Activated CD4-positive, alpha-beta T cell treated with anti-CD3 and anti-CD28 coated beads, Interleukin-2, Interleukin-6, amounts not matched to agents 100 ng/mL and 50 ng/mL, durations not matched to agents 16 hours and 8 hours (primary cell): ENCODE measurements at regions not wholly inside any gene's neighbourhood (a gene's known extent, or its start where the extent isn't known, plus 50 kb on each side); places are given as distances from the start of the nearest gene placed in this dataset.

Source experiments
- DNase-seq: peaks from one replicate; pipeline ENCODE4 v3.0.0-alpha.2; 2020

DNA sequence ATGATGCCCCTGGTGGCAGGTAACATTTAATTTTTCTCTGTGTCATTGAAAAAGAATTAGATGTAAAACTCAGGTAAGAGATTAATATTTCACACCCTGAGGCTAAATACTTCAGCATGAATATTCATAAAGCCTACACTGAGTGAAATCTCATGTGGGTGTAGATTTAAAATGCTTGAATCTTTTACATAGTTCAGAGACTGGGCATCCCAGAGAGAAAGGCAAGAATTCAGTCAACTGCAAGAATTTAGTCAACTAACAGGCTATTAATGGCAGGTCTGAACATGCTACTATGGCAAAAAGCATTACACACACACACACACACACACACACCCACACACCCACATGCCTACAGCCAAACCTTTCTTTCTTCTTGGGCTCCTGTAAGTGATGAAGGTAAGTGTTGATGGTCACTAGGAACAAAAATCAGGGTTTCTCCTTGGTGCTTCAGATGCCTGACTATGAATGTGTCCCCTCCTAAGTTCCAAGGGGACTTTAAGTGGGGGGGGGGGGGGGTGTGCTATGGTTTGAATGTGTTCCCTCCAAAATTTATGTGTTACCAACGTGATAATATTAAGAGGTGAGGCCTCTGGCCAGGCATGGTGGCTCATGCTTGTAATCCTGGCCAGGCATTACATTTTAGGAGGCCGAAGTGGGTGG lies 63.7 kb upstream of the PSMD7 start:
- DNase-seq, result no peak

DNA sequence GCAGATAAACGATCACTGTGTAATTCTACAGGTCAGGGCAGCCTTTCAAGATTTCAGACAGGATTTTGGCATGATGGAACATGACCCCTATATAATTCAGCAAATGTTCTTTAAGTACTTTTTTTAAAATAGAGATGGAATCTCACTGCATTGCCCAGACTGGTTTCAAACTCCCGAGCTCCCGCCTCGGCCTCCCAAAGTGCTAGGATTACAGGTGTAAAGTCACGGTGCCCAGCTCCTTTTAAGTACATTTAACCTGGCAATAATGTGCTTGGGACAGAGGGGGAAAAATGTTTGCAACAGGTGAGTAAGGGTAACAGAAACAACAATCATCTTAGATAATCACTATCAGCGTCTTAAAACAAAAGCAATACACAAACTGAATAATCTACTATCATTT lies 66.5 kb upstream of the PSMD7 start:
- no peak for DNase-seq

DNA sequence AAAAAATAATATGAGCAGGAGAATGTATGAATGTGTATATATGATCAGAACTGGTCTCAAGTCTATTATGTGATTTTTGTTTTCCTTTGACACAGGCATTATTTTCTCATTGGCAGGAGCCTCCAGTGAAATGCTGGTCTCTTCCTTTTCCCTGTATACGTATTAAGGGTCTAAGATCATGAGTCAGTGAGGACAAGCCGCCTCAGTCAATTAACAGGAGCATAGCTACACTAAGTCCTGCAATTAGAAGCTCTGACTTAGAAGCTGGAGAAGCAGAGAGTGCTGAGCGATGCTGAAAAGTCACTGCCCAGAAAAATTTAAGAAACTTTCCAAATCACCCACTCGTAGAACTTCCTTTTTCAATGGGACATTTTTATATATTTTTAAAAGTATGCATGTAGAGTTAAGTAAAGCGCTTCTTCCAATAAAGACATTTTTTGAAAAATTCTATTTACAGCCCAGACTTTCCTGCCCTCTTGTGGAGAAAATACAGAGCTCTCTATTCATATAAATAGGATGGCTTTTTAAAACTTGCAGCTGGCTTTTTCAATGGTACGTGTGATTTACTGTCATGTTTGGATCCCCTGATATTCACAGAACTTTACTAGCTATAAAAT lies 70.2 kb upstream of the PSMD7 start:
- DNase-seq, result no peak

- DNase-seq, result no peak
These were observed 71.6 kb upstream of the PSMD7 start for GRCh38 chr16:74224828-74225612.

DNA sequence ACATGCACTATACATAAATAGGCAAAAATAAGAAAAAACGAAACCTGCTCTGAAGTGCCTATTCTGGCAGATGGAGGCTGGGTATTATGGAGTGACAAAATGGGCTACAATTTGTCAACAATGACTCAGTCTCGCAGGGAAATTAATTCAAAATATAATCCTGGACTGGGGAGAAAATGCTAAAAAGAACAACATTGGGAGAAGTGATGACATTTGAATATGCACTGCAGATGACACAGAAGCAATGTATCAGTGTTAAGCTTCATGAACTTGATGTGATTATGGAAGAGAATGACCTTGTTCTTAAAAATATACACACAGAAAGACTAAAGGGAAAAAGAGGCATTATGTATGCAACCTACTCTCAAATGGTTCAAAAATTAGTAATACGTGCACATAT lies 74.8 kb upstream of the PSMD7 start:
- no peak for DNase-seq

DNA sequence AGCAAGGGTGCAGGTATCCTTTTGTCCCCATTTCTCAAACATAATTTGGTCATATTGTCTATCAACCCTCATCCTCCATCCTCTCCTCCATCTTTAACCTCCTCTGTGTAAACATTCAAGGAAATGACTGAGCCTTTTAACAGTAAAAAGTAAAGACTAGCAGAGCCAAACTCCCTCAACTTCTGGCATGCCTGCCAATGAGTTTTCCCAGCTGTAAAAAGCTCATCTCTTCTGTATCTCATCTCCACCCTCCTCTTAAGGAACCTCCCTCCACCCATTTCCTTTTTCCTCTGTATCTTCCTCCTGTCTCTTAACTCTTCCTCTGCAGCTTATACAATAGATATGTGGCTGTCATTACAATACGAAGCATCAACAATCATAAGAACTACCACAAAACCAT lies 76.9 kb upstream of the PSMD7 start:
- no peak for DNase-seq

DNA sequence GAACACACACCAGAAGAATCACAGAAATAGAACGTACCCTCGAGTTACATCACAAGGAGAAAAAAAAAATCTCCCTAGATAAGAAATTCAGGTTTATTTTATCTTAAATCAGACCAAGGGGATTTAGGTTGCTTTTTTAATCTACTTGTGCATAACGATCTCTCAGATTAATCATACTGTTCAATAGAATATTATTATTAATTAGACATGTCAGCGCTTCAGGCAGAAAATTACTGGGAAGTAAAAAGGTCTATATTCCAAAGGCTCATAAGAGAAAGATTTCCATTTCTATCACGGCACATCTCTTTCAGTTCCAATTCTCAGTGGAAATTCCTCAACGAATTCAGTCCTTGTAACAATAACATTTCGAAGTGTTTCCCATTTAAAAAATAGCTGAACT lies 77.7 kb upstream of the PSMD7 start:
- DNase-seq, result no peak

GRCh38 chr16:74216319-74216718 lies 80.3 kb upstream of the PSMD7 start:
- no peak for DNase-seq

- DNase-seq, result no peak
These were observed 81.4 kb upstream of the PSMD7 start for GRCh38 chr16:74215249-74215648.

DNA sequence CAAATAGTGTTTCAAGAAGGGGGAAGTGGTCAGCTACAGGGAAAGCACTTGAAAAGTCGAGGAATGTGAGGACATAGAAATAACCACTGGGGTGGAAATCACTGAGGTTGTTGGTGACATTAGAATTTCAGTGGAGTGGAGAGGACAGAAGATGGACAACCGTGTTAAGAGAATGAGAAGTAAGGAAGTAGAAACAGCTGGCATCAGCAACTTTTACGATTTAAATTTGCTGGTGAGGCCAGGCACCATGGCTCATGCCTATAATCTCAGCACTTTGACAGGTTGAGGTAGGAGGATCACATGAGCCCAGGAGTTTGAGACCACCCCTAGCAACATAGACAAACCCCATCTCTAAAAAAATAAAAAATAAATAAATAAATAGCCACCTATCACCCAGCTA lies 83.2 kb upstream of the PSMD7 start:
- no peak for DNase-seq

DNA sequence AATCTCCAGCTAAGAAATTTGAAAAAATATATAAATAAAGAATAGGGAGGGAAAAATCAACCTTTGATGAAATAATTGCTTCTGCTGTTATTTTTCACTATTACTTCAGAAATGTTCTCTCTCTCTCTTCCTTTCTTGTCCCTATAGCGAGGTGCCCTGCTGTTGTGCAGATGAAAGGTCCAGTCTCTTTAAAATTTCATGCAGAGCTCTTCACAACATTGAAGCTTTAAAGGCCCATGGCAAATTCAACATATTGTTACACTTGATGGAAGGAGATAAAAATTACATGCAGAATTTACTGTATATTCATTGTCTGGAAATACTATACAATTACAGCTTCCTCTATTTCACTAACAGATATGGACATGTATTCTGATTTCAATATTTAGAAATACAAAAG lies 86.4 kb upstream of the PSMD7 start:
- DNase-seq, result no peak

DNA sequence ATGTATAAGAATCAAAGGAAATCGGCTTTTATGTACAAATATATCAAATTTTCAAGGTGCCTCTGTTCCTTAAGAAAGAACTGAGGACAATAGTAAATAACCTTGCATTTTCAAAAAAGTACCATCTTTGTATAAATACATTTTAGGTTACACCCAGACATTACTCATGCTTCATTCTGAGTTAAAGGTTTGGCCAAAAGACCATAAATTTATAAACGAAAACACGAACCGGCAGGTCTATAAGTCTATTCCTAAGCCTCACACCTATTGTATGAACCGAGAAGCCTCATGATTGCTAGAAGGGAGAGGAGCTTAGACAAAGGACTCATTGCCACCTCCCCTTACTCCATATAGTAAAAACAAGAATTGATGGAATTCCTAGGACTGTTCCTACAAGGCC lies 94.6 kb upstream of the PSMD7 start:
- DNase-seq, result no peak

GRCh38 chr16:74201576-74201975 lies 95.0 kb upstream of the PSMD7 start:
- DNase-seq, result no peak

DNA sequence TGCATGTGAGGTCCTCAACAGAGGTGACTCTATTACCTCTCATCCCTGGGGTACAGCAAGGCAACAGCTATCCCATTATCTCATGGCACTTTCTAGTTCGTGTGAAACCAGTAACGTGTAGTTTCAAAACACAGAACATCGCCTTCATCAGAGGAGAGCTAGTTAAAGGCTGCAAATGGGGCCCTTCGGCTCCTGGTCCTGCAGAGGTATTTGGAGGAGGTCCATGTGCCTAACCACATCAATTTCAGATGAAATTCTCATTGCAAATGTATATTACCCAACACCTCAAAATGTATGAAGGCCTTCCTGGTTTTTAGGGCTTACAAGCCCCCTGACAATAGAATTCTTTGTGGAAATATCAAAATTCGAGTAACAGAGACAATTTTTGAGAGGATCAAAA lies 95.7 kb upstream of the PSMD7 start:
- no peak for DNase-seq

- no peak for DNase-seq
These were observed 96.8 kb upstream of the PSMD7 start for GRCh38 chr16:74199842-74200124.

GRCh38 chr16:74199066-74199841 lies 97.4 kb upstream of the PSMD7 start:
- DNase-seq, result no peak

GRCh38 chr16:74192281-74192797 lies 104.3 kb upstream of the PSMD7 start:
- no peak for DNase-seq

DNA sequence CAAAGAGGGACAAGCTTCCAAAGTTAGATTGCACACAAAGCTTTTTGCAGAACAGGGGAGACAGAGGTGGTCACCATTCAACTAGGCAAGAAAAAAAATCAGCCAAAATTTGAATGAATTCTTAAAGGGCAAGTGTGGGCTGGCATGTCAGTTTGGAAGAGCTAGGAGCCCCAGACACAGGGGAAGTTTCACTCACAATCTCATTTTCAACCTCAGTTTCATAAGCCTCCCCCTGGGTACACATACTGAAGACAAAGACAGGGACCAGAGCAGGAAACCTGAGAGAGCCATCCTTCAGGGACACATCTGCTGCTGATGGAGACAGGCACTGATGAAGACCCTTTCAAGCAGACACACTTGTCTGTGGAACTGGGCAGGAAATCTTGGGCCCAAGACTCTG lies 106.3 kb upstream of the PSMD7 start:
- no peak for DNase-seq

DNA sequence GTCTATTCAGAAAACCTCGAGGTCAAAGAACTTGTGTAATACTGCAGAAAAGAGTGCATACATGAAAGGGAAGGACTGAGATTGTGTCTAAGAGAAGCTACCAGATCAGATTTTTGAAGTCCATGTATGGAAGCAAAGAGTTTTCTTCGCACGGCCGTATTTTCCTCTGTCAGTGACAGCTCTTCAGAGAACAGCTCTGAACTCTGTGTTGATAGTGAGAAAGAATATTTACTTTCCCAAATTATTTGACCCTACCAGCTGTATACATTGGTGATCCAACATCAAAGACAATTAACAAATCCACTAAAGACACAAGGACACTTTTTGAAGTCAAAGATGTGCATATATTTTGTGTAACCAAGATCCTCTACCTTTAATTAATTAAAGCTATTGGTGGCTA lies 107.8 kb upstream of the PSMD7 start:
- DNase-seq, result no peak

DNA sequence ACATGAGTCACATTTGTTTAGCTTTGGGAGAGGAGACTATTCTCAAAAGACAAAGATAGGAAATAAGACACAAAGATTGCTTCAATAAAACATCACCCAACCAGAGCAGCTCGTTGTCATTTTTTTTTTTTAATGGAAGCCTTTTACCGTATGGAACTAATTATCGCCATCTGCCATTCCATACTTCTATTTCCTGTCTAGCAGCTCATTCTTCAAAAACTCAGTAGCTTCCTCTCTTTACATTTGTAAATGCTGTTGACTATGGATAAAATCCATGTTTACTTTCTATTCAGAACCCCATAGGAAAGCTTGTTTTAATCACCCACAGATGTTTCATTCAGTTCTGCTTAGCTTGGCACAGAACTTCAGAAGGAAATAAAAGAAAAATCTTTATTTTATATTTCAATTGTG lies 110.0 kb upstream of the PSMD7 start:
- DNase-seq, result no peak

DNA sequence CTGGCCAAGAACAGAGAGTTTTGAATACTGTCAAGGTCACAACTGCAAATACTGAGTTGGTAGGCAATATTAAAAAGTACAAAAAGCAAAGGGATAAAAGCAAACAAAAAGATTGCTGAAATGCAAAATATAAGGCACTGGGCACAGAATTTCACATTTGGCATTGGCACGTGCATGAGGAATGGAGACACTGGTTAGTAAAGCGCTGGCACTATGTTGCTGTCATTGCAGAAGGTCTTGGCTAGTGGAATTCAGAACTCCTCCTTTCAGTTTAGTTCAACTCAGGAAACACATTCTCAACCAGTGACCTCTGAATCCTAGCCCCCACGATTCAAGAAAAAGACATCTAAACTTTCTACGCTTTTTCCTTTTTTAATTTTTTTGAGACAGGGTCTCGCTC lies 111.8 kb upstream of the PSMD7 start:
- no peak for DNase-seq

- DNase-seq, result no peak
These were observed 112.8 kb upstream of the PSMD7 start for GRCh38 chr16:74183601-74184360.
